ENCODE measurements at regions not wholly inside any gene's neighbourhood (a gene's known extent, or its start where the extent isn't known, plus 50 kb on each side); places are given as distances from the start of the nearest gene placed in this dataset.

- H3K4me1 ChIP-seq: no peaks in the 10 kb centered on the region
- H3K4me3 ChIP-seq (replicated peaks in 1 of 3): no peak overlapping the region
- H3K27ac ChIP-seq: no peak overlapping the region
- TF ChIP-seq POLR2A (IDR thresholded peaks at IDR 0.05) (no peak), CTCF (IDR thresholded peaks at IDR 0.05) (no peak)
- intact Hi-C loops (cut with DNase I): loop anchor here (2.0 kb wide), 1 partner anchor 65 kb away; no protein-coding TSS in a partner anchor
- no peak for DNase-seq
- no peaks in the 10 kb centered on the region for H3K9me3 ChIP-seq
- no peaks in the 10 kb centered on the region for H3K27me3 ChIP-seq
- no peaks in the 10 kb centered on the region for H3K36me3 ChIP-seq
Observed at GRCh38 chr3:176941689-176942088, 255.6 kb downstream of the TBL1XR1 start.

GRCh38 chr3:176939022-176939817 lies 258.1 kb downstream of the TBL1XR1 start:
- peak; percentile 26 to 44 for DNase-seq
- Histone ChIP-seq H3K27ac (no peak overlapping the region), H3K9me3 (no peaks in the 10 kb centered on the region), H3K4me3 (replicated peaks in 1 of 3) (no peak overlapping the region), H3K4me1 (no peaks in the 10 kb centered on the region), H3K27me3 (no peaks in the 10 kb centered on the region), H3K36me3 (no peaks in the 10 kb centered on the region)
- peak; percentile 56 to 88 (median 83) for TF ChIP-seq CTCF (IDR thresholded peaks at IDR 0.05)
- no peak for TF ChIP-seq POLR2A (IDR thresholded peaks at IDR 0.05)
- intact Hi-C loops (cut with DNase I): no loop called here
- 39 to 42% methylated on average over 10 of the region's 10 CpGs for WGBS, 2 donors

- DNase-seq: no peak
- Histone ChIP-seq H3K4me3 (replicated peaks in 1 of 3) (no peak overlapping the region), H3K27ac (no peak overlapping the region), H3K9me3 (no peaks in the 10 kb centered on the region), H3K4me1 (no peaks in the 10 kb centered on the region), H3K27me3 (no peaks in the 10 kb centered on the region), H3K36me3 (no peaks in the 10 kb centered on the region)
- TF ChIP-seq POLR2A (IDR thresholded peaks at IDR 0.05): no peak
- no peak for TF ChIP-seq CTCF (IDR thresholded peaks at IDR 0.05)
- WGBS, 2 donors: 90 to 94% methylated on average over 1 of the region's 1 CpG
- intact Hi-C loops (cut with DNase I): no loop called here
Observed at GRCh38 chr3:176937994-176938393, 259.3 kb downstream of the TBL1XR1 start.

- Histone ChIP-seq H3K27ac (no peak overlapping the region), H3K36me3 (no peaks in the 10 kb centered on the region), H3K4me3 (replicated peaks in 1 of 3) (no peak overlapping the region), H3K9me3 (no peaks in the 10 kb centered on the region), H3K27me3 (no peaks in the 10 kb centered on the region), H3K4me1 (no peaks in the 10 kb centered on the region)
- DNase-seq: no peak
- WGBS, 2 donors: 93 to 97% methylated on average over 1 of the region's 1 CpG
- TF ChIP-seq POLR2A (IDR thresholded peaks at IDR 0.05): no peak
- TF ChIP-seq CTCF (IDR thresholded peaks at IDR 0.05): no peak
- intact Hi-C loops (cut with DNase I): no loop called here
Observed at GRCh38 chr3:176937541-176937940, 259.7 kb downstream of the TBL1XR1 start.

GRCh38 chr3:176935194-176935888 lies 261.9 kb downstream of the TBL1XR1 start:
- Histone ChIP-seq H3K9me3 (no peaks in the 10 kb centered on the region), H3K36me3 (no peaks in the 10 kb centered on the region), H3K4me3 (replicated peaks in 1 of 3) (no peak overlapping the region), H3K27me3 (no peaks in the 10 kb centered on the region), H3K4me1 (no peaks in the 10 kb centered on the region), H3K27ac (no peak overlapping the region)
- intact Hi-C loops (cut with DNase I): no loop called here
- no peak for DNase-seq
- 89 to 94% methylated on average over 2 of the region's 2 CpGs for WGBS, 2 donors
- TF ChIP-seq CTCF (IDR thresholded peaks at IDR 0.05) (no peak), POLR2A (IDR thresholded peaks at IDR 0.05) (no peak)

All from thyroid gland (tissue), 4 donors.